ENCODE measurements at regions not wholly inside any gene's neighbourhood (a gene's known extent, or its start where the extent isn't known, plus 50 kb on each side); places are given as distances from the start of the nearest gene placed in this dataset.

DNA sequence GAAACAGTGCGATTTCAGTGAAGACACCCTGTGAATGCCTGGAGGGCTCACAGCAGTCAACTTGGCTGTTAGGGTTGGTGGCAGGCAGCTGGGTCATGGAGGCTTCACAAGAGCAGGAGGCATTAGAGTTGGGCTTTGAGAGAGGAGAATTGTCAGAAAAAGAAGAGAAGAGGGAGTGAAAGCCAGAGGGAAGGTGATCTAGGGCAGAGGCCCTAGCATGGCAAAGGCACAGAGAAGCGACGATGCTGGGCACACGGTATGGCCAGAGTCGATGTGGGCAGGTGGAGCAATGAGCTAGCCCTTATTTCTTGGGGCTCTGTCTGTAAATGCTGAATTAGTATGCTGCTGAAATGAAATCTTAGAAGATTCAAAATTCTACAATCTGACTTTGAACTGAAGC lies 52.6 kb upstream of the OLFM4 start:
- no peak for DNase-seq

DNA sequence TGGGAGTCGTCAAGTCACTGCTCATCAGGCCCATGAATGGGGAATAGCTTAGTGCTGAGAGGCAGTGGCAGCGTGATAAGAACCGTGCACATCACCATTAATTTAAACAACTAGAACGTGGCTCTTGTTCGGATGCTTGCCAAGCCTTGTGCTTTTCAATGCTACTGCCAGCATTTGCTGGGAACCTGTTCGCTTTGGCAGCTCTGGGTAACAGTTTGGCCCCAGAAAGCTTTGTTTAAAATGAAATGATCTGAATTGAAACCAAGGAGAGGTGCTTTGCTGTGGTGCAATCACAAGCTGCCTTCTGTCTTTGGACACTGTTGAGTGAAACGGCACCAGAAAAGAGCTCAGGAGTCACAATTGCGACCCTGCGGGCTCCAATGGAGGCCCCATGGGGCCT lies 53.5 kb upstream of the OLFM4 start:
- DNase-seq = no peak

DNA sequence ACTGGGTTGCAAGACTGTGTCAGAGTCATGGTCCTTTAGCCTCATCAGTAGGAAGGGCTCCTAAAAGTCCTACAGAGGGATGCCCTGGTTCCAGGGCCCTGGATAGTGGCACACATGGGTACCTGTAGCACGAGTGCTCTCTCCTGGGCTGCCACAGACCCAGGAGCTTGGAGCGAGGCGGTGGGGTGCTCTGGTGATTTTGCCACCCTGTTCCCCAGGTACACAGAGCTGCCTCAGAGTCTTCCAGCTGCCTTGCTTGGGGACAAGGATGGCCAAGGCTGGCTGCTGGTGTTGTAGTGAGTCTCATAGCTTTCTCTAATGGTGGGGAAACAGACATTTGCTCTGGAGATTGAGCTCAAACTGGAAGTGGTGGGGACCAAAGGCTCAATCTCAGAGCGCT lies 53.9 kb upstream of the OLFM4 start:
- no peak for DNase-seq

DNA sequence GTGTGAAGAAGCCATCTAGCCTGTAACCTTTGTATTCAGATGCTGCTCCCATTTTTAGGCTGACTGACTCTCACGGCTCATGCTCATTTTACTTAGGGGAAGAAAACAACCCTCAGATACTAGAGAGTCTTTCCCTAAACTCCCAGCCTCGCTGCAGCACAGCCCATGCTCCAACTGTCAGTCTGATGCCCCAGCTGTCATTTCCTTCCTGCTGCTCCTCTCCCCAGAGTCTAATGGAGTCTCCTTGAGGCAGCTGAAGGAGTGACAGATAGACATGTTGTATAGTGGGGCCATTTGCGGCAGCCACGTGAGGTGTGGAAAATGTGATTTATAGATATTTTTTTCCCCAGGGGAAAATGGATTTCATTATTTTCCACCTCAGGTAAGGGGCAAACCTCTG lies 59.2 kb upstream of the OLFM4 start:
- DNase-seq = peak; percentile 70

DNA sequence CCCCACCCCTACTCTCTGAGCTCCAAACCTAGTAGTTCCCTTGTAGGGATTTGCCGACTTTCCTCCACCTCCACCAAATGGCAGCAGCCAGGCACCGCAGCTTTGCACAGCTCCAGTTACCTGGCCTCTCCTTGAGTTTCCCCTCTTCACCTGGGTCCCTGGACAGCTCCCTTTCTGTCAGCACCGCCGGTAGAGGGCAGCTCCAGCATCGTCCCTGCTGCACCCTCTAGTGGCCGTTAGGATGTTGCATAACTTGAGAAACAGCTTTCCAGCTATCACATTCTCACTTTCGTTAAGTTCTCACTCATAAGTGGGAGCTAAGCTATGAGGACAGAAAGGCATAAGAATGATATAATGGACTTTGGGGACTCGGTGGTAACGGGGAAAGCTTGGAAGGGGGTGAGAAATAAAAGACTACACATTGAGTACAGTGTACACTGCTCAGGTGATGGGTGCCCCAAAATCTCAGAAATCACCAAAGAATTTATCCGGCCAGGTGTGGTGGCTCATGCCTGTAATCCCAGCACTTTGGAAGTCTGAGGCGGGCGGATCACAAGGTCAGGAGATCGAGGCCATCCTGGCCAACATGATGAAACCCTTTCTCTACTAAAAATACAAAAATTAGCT lies 60.4 kb upstream of the OLFM4 start:
- peak; percentile 82 for DNase-seq

DNA sequence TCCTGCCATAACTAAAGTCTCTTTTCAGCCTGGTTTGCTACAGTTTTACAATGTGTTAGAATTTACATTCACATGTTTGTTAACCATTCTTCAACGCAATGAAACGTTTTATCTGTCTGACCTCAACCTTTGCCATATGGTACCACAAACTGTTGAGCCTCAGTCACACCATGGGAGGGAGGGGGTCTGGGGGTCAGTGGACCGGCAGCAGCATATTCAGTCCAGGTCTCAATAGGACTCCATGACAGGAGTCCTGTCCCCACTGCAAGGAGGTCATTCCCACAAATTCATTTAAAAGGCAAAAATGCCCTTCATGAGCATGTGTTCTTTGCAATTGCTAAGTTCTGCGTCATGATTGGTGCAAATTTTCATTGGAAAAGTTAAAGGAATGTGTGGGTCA lies 66.6 kb upstream of the OLFM4 start:
- no peak for DNase-seq

DNA sequence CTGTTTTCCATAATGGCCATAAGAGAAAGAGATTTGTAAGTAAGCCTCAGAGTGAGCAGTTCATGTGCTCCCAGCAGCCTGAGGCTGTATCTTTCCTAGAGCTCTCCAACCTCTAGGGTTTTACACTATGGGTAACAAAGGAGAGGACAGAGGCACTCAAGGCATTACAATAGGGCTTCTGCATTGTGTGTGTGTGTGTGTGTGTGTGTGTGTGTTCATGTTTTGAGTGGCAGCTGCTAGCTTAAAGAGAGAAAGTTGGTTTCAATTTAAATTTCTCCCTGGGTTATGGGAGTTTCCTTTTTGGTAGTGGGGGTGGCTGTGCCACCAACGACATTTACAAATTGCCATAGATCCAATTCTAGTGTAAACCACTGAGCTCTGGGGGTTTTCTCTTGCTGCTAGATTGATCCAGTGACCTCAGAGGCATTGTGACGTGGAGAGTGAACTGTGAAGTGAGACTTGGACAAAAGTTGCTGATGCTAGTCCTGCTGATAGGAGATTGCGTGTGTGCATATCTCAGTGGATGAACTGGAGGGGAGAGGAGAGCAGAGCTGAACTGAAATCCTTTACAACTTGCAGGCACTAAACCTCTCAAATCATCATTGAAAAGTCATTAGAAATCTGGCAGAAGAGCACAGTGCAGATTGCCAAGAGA lies 67.2 kb upstream of the OLFM4 start:
- no peak for DNase-seq

DNA sequence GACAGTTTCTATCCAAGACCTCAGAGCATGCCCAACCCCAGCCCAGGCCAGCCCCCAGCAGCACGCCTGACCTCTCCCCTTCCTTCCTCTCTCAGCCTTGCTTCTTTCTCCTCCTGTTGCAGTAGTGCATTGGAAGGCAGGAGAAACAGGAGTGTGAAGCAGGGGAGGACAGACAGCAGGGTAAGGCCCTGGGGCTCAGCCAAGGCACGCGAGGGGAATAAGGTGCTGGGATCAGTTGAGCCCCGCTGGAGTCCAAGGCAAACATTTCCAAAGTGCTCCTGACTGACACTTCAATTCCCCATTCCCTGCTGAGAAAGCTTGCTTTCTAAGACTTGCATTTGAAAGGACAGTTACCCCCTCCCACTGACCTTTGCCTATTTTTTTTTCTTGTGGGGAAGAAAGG lies 73.1 kb upstream of the OLFM4 start:
- peak; percentile 46 for DNase-seq

DNA sequence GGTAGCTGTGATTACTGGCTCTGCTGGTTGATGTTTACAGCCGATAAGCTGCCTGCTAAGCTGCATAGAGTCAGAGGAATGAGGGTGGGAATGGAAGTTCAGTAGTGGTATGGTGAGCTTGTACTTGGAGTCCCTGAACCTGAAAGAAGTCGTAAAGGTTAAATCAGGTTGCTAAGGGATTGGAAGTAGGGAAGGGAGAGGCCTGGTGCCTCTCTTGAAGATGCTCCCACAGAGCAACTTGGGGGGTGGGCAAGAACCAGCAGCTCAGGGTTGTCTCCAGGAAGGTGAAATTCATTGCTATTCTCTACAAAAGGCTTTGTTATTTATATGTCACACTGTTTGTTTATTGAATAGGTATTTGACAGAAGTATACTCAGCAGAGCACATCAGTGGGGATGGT lies 73.8 kb upstream of the OLFM4 start:
- DNase-seq = no peak

DNA sequence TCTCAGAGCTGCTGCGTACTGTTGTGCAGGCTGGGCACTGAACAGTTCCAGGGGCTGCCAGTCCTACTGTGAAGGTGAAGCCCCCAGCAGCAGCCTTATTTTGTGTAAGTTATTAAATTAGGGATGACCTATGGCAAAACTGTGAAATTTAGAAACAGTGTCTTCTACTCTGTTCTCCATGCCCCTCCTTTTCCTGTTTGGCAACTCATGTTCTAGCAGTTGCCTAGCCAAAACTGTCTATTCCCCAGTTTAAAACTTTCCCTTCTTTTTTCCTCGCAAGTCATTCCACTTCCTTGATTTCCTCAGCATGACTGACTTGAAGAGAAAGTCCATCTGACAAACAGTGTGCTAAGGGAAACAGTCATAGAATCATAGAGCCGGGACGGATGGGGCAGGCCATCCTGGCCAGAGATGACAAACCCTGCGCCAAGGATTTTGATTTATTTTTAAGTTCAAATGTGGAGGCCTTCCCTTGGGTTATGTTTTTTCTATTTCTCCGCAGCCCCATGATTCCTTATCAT lies 78.1 kb upstream of the OLFM4 start:
- DNase-seq = no peak

DNA sequence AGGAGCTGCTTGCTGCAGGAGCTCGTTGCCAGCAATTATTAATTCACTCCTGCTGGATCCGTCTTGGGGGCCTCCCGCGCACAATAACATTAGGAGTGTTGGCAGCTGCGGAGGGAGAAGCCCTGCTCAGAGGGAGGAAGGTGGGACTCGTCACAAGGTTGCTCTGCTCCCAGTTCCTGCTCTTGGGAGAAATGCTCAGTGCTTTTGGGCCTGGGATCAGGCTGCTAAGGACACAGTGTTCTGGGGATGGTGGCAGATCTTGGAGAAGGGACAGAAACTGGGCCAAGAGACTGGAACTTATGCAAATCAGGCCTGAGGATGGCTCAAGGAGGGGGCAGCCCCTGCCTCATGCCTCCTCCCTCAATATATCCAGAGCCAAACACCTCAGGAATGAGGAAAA lies 78.9 kb upstream of the OLFM4 start:
- DNase-seq = no peak

DNA sequence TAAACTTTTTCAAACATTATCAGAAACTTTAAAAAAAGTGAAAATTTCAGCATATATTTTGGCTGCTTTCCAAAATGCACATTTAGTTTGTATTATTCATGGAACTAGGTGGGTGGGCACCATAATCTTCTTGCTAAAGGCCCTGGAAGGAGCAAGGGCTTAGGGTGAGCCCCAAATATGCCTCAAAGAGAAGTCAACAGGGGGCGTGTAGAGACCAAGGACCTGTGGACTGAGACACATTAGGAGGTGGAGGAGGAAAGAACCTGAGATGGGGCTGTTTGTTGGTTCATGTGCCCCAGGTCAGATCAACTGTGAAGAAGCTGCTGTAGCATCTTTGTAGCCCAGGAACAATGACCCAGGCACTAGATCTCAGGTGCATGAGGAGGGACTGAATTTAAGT lies 79.6 kb upstream of the OLFM4 start:
- no peak for DNase-seq

DNA sequence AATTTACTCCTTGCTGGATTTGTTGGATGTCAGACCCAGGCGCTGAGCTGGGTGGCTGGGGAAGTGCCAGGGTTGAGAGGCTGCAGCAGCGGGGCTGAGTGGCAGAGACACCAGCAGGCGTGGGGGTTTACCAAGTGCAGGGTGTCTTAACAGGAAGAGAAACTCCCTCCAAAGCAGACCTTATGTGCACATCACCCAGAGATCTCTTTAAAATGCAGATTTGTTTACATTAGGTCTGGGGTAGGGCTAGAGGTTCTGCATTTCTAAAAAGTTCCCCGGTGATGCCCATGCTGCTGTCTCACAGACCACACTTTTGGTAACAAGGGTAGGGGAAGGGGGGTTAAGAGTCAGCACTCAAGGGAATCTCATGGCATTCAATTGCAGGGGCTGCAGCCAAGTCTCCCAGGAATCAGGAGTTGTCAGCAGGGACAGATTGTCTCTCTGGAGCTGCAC lies 80.7 kb upstream of the OLFM4 start:
- no peak for DNase-seq

DNA sequence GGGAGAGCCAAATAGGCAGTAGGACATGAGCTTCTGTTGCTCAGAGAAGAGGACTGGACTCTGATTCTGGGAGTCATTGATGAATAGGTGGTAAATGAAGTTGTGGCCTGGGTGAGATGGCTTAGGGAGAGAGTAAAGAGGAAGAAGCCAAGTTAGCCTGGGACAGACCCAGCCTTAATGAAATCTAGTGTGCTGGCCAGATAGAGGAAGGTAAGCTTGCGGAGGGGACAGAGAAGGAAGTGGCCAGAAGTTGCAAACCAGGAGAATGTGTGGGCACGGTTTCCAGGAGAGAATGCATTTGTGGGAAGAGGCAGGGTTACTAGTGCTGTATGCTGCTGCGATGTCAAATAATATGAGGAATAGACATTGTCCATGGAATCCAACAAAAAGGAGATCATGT lies 83.3 kb upstream of the OLFM4 start:
- no peak for DNase-seq

DNA sequence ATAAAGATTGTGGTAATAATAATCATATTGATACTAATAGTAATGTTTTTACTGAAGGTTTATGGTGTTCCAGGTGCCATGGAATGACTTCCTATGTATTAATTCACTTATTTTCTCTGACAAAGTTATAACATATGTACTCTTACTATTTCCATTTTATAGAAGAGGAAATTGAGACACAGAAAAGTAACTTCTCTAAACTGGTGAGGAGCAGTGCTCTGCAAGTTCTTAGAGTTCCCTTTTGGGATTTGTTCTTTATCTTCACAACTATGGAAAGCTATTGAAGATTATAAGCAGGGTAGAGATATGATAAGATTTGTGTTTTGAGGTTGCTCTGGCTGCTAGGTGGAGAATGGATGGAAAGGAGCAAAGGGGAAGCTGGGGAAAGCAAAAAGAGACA lies 83.9 kb upstream of the OLFM4 start:
- DNase-seq = no peak

DNA sequence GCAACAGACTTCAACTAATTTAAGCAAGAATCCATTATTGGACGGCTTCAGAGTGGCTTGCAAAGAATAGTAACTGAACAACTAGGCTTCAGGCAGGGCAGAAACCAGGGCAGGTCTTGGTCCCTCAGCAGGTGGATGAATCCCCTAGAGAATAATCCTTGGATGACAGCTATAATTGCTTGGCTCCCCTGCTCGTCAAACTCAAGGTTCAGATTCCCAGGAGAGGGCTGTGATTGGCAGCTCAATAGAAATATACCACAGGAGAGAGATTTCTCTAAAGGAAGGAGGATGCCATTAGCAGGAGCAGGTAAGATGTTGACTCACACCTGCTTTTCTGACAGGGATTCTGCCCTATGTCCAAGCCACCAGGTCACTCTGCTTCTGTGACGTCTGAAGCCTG lies 89.6 kb upstream of the PCDH8 start:
- no peak for DNase-seq

DNA sequence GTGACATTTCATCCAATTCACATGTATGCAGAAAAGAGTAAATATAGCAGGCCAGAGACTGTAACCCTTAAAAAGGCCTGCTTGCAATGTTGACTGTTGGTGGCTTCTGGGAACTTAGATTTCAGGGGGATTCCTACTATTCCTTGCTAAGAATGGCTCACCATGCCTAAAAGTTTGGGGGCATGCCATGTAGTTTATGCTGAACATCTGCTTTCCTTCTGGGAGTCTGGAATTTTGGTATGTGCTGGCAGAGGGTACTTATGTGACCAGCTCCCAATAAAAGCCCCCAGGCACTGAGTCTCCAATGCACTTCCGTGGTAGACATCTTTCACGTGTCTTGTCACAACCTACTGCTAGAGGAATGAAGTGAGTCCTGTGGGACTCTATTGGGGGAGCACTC lies 88.4 kb upstream of the PCDH8 start:
- DNase-seq = no peak

DNA sequence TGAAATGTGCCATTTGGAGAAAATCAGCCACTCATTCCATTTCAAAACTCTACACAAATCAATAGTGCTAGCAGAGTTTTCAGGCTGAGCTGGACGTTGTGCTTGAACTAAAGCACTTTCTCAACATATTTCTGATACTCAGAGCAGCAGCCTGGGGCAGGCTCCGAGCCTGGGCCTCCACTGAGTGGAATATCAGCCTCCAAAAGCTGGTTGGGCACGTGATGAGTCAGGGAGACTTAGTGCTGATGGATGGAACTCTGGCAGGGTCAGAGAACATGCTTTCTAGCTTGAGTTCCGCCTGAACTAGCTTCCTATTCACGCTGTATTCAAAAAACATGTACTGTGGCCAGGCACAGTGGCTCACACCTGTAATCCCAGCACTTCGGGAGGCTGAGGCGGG lies 85.8 kb upstream of the PCDH8 start:
- DNase-seq = no peak

DNA sequence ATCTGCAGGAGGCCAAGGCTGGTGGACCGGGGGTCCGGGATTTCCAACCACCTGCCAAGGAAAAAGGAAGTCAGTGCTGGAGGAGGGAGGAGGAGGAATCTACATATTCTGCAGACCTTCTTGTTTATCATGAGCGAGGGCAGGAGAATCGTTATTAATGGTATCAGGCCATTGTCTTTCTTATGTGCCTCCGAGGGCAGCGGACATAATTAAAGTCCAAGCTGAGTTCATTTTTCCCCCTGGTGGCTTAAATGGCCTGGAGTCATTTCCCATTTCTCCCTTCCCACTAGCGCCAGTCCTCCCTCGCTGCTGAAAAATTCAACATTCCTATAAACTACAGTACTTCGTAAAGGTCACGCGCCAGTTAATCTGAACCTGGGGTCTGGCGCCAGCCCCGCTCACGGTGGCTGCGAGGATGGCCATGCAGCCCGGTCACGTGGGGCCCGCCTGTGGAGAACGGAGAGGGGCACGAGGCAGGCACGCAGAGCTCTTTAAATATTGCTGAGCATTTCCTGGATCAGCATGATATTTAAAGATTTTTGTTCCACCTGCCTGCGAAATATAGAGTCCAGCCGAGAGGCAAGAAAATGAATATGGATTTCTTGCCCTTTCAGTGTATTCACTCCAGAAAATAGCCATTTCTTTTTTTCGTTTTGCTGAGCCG lies 85.2 kb upstream of the PCDH8 start:
- no peak for DNase-seq

DNA sequence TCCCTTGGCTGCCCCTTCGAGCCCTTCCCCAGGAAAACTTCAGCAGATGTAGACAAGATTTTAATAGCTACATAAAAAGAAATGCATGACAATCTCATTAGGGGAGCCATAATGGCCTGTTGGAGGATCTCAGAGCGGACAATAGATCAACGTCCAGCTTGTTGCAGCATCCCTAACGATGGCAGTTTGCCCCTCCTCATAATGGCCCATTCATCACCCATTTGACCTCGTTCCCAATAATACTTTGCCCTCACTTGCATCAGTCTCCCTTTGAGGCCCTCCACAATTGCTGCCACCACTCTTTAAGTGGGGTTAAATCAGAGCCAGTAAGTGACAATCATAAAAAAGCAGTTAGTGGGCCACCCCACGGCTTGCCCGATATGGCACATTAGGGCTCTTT lies 84.7 kb upstream of the PCDH8 start:
- DNase-seq = no peak

DNA sequence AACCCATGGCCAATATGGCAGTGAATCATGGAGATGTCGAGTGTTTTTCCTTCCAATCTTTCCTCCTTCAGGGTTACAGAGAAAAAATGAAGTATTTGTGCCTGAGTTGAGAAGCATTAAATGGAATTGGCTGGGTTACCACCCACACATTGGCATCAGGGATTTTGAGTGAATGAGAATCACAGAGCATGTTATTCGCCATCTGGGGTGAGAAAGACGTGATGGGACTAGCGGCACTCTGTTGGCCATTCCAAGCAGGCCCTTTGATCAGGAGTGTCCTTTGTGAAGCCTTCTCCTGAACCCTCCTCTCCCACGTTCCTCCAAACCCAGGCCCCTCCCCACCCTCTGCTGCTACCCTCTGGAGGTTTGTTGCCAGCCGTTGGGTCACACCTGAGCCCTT lies 84.2 kb upstream of the PCDH8 start:
- DNase-seq = no peak

DNA sequence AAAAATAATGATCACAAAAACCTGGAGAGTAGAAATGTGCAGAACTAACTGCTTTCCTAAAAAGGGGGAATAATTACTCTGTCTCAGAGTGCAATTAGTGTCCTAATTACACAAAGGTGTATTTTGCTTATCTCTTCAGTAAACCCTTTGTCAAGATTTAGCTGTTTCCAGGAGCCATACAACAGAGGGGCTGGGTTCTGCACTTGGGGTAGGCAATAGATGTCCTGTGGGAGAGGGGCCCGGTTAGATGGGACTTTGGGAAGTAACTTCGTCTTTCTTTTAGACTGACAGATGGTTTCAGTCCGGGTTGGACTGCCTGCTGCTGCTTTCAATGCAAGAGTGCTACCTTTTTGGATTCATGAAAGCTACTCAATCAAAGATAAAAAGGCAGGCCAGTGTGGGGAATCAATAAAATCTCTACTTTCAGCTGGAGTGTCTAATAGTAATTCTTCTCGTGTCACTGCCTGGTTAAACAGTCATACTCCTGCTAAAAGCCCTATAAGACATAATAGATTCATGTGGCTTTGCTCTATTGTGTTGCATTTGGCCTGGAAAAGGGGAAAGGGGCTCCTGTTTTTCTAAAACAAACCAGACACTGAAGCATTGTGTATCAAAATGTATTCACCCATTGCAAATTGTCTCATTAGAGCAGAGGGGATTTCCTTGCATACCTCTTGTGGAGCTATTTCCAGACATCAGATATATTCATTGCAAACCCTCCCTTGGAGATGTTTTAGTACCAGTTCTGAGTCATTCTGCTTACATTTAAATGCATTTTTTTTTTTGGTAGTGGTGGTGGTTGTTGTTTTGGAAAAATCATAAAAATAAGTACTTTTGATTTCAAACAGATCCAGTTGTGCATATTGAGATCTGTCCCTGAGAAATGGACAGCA lies 83.3 kb upstream of the PCDH8 start:
- DNase-seq = no peak

DNA sequence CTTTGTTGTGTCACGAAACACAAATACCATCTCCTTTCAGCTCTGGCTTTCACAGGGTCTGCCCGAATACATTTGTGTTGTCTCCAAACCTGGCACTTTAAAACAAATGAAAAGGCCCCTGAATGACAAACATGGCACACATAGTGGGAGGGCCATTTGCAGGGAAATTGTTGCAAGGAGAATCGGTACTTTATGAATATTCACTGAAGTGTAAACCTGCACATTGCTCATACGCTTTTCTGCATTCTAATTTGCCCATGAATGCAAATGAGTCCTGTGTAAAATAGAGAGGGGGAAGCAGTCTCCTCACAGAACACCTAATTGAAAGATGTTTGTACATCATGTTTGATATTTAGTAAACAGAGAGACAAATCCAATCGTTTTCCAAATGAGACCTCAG lies 82.7 kb upstream of the PCDH8 start:
- DNase-seq = no peak

Measured in GDM1 (cell line).